HS-5 (cell line): ENCODE measurements at regions not wholly inside any gene's neighbourhood (a gene's known extent, or its start where the extent isn't known, plus 50 kb on each side); places are given as distances from the start of the nearest gene placed in this dataset.
A peak's percentile ranks its signal among the peaks of the same experiment; 100 is the strongest.

Source experiments
- DNase-seq: peaks from one replicate; pipeline ENCODE4 v3.0.0-alpha.2; 2012; ENCODE audit warnings: low read depth

GRCh38 chr16:59411961-59412841 lies 678.1 kb upstream of the GOT2 start:
- peak; percentile 22 for DNase-seq

GRCh38 chr16:59410451-59410850 lies 676.3 kb upstream of the GOT2 start:
- DNase-seq = no peak

- DNase-seq = no peak
These were observed 671.7 kb upstream of the GOT2 start for GRCh38 chr16:59405802-59406201.

- DNase-seq = no peak
These were observed 670.4 kb upstream of the GOT2 start for GRCh38 chr16:59404509-59404908.

GRCh38 chr16:59400830-59401229 lies 666.7 kb upstream of the GOT2 start:
- DNase-seq = no peak

GRCh38 chr16:59397638-59398037 lies 663.5 kb upstream of the GOT2 start:
- no peak for DNase-seq

- DNase-seq = no peak
These were observed 660.4 kb upstream of the GOT2 start for GRCh38 chr16:59394526-59394925.

- DNase-seq = no peak
These were observed 658.8 kb upstream of the GOT2 start for GRCh38 chr16:59392911-59393310.

GRCh38 chr16:59391617-59392364 lies 657.7 kb upstream of the GOT2 start:
- DNase-seq = no peak

GRCh38 chr16:59385959-59386358 lies 651.8 kb upstream of the GOT2 start:
- DNase-seq = peak; percentile 85

GRCh38 chr16:59385491-59385890 lies 651.4 kb upstream of the GOT2 start:
- DNase-seq = no peak

GRCh38 chr16:59373632-59374031 lies 639.5 kb upstream of the GOT2 start:
- DNase-seq = no peak

- DNase-seq = no peak
These were observed 636.6 kb upstream of the GOT2 start for GRCh38 chr16:59370717-59371116.

- no peak for DNase-seq
These were observed 635.4 kb upstream of the GOT2 start for GRCh38 chr16:59369523-59369922.

- DNase-seq = no peak
These were observed 634.5 kb upstream of the GOT2 start for GRCh38 chr16:59368586-59368985.

GRCh38 chr16:59356709-59357108 lies 622.6 kb upstream of the GOT2 start:
- DNase-seq = no peak

GRCh38 chr16:59356144-59356543 lies 622.0 kb upstream of the GOT2 start:
- DNase-seq = no peak

GRCh38 chr16:59355704-59356103 lies 621.6 kb upstream of the GOT2 start:
- DNase-seq = no peak

- no peak for DNase-seq
These were observed 617.3 kb upstream of the GOT2 start for GRCh38 chr16:59351305-59351903.

- DNase-seq = no peak
These were observed 616.6 kb upstream of the GOT2 start for GRCh38 chr16:59350670-59351069.

GRCh38 chr16:59342669-59343068 lies 608.6 kb upstream of the GOT2 start:
- no peak for DNase-seq

GRCh38 chr16:59341368-59341767 lies 607.3 kb upstream of the GOT2 start:
- DNase-seq = no peak

GRCh38 chr16:59339871-59340270 lies 605.8 kb upstream of the GOT2 start:
- DNase-seq = no peak
